Ishikawa (cell line): ENCODE measurements at regions not wholly inside any gene's neighbourhood (a gene's known extent, or its start where the extent isn't known, plus 50 kb on each side); places are given as distances from the start of the nearest gene placed in this dataset.

Source experiments
- CEBPB ChIP-seq: IDR thresholded peaks from 2 replicates; pipeline ENCODE4 v1.6.1; 2012
- CREB1 ChIP-seq: IDR thresholded peaks from 2 replicates; pipeline ENCODE4 v1.6.1; 2012; ENCODE audit warnings: low read depth
- EGR1 ChIP-seq: IDR thresholded peaks from 2 replicates; pipeline ENCODE4 v1.6.1; 2012
- EP300 ChIP-seq: IDR thresholded peaks from 2 replicates; pipeline ENCODE4 v1.6.1; 2012; ENCODE audit warnings: borderline replicate concordance
- FOXM1 ChIP-seq: IDR thresholded peaks from 2 replicates; pipeline ENCODE4 v1.6.1; 2012; ENCODE audit warnings: low read depth, borderline replicate concordance
- NFIC ChIP-seq: IDR thresholded peaks from 2 replicates; pipeline ENCODE4 v1.6.1; 2012
- RAD21 ChIP-seq: IDR thresholded peaks from 2 replicates; pipeline ENCODE4 v1.6.1; 2012; ENCODE audit warnings: low read depth
- TAF1 ChIP-seq: IDR thresholded peaks from 2 replicates; pipeline ENCODE4 v1.6.1; 2012; ENCODE audit warnings: low read depth, mild to moderate bottlenecking
- TCF12 ChIP-seq: IDR thresholded peaks from 2 replicates; pipeline ENCODE4 v1.6.1; 2012; ENCODE audit warnings: low read depth
- TEAD4 ChIP-seq: IDR thresholded peaks from 2 replicates; pipeline ENCODE4 v1.6.1; 2012
- USF1 ChIP-seq: IDR thresholded peaks from 2 replicates; pipeline ENCODE4 v1.6.1; 2012
- YY1 ChIP-seq: IDR thresholded peaks from 2 replicates; pipeline ENCODE4 v1.6.1; 2012; ENCODE audit warnings: low read depth
- ZBTB7A ChIP-seq: IDR thresholded peaks from 2 replicates; pipeline ENCODE4 v1.6.1; 2012; ENCODE audit warnings: low read depth
- TF ChIP-seq, protein P1 (sequence below): IDR thresholded peaks from 2 replicates; pipeline ENCODE4 v1.6.1; 2012
- TF ChIP-seq, protein P2 (sequence below): IDR thresholded peaks from 2 replicates; pipeline ENCODE4 v1.6.1; 2012; ENCODE audit warnings: low read depth, mild to moderate bottlenecking

- TF ChIP-seq YY1 (no peak), NFIC (no peak), EP300 (no peak), EGR1 (no peak), CREB1 (no peak), TEAD4 (no peak), FOXM1 (no peak), TAF1 (no peak), USF1 (no peak), CEBPB (no peak), RAD21 (no peak), ZBTB7A (no peak), TCF12 (no peak)
- TF ChIP-seq, protein P1, sequence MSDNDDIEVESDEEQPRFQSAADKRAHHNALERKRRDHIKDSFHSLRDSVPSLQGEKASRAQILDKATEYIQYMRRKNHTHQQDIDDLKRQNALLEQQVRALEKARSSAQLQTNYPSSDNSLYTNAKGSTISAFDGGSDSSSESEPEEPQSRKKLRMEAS, result no peak
- TF ChIP-seq, protein P2, sequence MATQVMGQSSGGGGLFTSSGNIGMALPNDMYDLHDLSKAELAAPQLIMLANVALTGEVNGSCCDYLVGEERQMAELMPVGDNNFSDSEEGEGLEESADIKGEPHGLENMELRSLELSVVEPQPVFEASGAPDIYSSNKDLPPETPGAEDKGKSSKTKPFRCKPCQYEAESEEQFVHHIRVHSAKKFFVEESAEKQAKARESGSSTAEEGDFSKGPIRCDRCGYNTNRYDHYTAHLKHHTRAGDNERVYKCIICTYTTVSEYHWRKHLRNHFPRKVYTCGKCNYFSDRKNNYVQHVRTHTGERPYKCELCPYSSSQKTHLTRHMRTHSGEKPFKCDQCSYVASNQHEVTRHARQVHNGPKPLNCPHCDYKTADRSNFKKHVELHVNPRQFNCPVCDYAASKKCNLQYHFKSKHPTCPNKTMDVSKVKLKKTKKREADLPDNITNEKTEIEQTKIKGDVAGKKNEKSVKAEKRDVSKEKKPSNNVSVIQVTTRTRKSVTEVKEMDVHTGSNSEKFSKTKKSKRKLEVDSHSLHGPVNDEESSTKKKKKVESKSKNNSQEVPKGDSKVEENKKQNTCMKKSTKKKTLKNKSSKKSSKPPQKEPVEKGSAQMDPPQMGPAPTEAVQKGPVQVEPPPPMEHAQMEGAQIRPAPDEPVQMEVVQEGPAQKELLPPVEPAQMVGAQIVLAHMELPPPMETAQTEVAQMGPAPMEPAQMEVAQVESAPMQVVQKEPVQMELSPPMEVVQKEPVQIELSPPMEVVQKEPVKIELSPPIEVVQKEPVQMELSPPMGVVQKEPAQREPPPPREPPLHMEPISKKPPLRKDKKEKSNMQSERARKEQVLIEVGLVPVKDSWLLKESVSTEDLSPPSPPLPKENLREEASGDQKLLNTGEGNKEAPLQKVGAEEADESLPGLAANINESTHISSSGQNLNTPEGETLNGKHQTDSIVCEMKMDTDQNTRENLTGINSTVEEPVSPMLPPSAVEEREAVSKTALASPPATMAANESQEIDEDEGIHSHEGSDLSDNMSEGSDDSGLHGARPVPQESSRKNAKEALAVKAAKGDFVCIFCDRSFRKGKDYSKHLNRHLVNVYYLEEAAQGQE, result no peak
Observed at GRCh38 chr12:33817713-33818112, 204.6 kb upstream of the ALG10 start.

GRCh38 chr12:33818313-33818712, 204.0 kb upstream of the ALG10 start:
- TF ChIP-seq FOXM1 (no peak), TEAD4 (no peak), NFIC (no peak), ZBTB7A (no peak), CREB1 (no peak), USF1 (no peak), CEBPB (no peak), TCF12 (no peak), TAF1 (no peak), YY1 (no peak), EGR1 (no peak)
- TF ChIP-seq, protein P1, result no peak
- TF ChIP-seq, protein P2, result no peak

DNA sequence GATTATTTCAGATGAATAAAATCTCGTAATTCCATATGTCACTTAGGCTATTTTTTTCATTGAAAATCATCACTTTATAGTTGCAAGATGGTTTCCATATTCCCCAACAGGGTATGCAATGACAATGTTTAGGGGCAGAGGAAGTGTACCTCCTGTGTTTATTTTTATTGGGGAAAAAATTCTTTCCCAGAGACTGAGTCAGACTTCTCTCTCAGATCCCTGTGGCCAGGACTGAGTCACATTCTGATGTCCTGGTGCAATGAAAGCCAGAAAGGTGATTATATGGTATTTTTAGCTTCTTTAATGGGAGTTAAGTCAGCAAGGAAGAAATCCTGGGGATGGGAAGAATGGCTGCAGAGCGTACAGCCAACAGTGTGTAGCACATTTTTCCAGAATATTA, 196.9 kb upstream of the ALG10 start:
- TF ChIP-seq FOXM1 (no peak), YY1 (no peak), USF1 (no peak), EGR1 (no peak), CEBPB (no peak), CREB1 (no peak), TEAD4 (no peak), NFIC (no peak), EP300 (no peak), RAD21 (no peak), TCF12 (no peak), TAF1 (no peak), ZBTB7A (no peak)
- TF ChIP-seq, protein P2, result no peak
- TF ChIP-seq, protein P1, result no peak
